Right cardiac atrium (tissue), 5 donors: ENCODE measurements at regions not wholly inside any gene's neighbourhood (a gene's known extent, or its start where the extent isn't known, plus 50 kb on each side); places are given as distances from the start of the nearest gene placed in this dataset.

ENCODE experiments used
- ATAC-seq, 2 donors: fragments of 200-7000 bp; cut with Tn5 transposase; one replicate each; pipeline versions ENCODE4 v1.8.0 to v1.9.1; 2020; ENCODE audit warnings: moderate library complexity in 2 of 2, mild to moderate bottlenecking in 1 of 2
- DNase-seq, 3 donors: peaks; one replicate each; pipeline ENCODE4 v3.0.0-alpha.2; 2020
- H3K27ac ChIP-seq: one replicate; pipeline ENCODE4 v1.5.1; 2013; ENCODE audit warnings: mild to moderate bottlenecking, low read length, control low read depth, moderate library complexity
- H3K27me3 ChIP-seq: one replicate; pipeline ENCODE4 v1.6.1; 2013; ENCODE audit not compliant: control insufficient read depth, insufficient read depth
- H3K4me1 ChIP-seq: one replicate; pipeline ENCODE4 v1.6.1; 2013; ENCODE audit warnings: low read length; ENCODE audit not compliant: control insufficient read depth, insufficient read depth
- H3K4me3 ChIP-seq: one replicate; pipeline ENCODE4 v1.5.1; 2013; ENCODE audit warnings: low read length, control low read depth
- H3K9me3 ChIP-seq: one replicate; pipeline ENCODE4 v1.6.1; 2013; ENCODE audit warnings: low read length; ENCODE audit not compliant: control insufficient read depth
- WGBS: extraction: QIAGEN DNeasy Blood & Tissue Kit; methylation state at CpG from one replicate; pipeline ENCODE4 v1.1.7; 2013; 5-methylcytosine and 5-hydroxymethylcytosine counted together
- intact Hi-C, 4 donors: fragments of 100-400 bp; cut with DNase I; formaldehyde crosslinking; loops; one replicate each; pipeline versions ENCODE4 v1.11.0 to v1.14.0; 2022 to 2023
- donor health status: healthy with polysubstance abuse.
- donor health status: DM: no; HTN: yes; CAD: no.
- donor health status: DM: no; HTN: no; CAD: no.
- donor health status: DM: no; HTN: yes; CAD: no; lungs with severe emphysema.
- donor health status: DM: yes; HTN: yes; CAD: no.

GRCh38 chrX:6386837-6387236 lies 148.1 kb downstream of the VCX3A start:
- Histone ChIP-seq H3K27me3 (no peaks in the 10 kb centered on the region), H3K4me1 (no peaks in the 10 kb centered on the region), H3K9me3 (no peaks in the 10 kb centered on the region), H3K4me3 (no peak overlapping the region), H3K27ac (no peak overlapping the region)
- intact Hi-C loops, result no loop called here
- DNase-seq, result no peak
- ATAC-seq, result no peak
- 70% methylated on average over 2 of the region's 2 CpGs for WGBS

GRCh38 chrX:6384921-6385320 lies 150.0 kb downstream of the VCX3A start:
- DNase-seq (no peak), ATAC-seq (no peak)
- 65% methylated on average over 4 of the region's 4 CpGs for WGBS
- intact Hi-C loops, result no loop called here
- Histone ChIP-seq H3K27ac (no peak overlapping the region), H3K27me3 (no peaks in the 10 kb centered on the region), H3K4me1 (no peaks in the 10 kb centered on the region), H3K4me3 (no peak overlapping the region), H3K9me3 (no peaks in the 10 kb centered on the region)

GRCh38 chrX:6384371-6384770 lies 150.5 kb downstream of the VCX3A start:
- Histone ChIP-seq H3K4me1 (no peaks in the 10 kb centered on the region), H3K27me3 (no peaks in the 10 kb centered on the region), H3K9me3 (no peaks in the 10 kb centered on the region), H3K4me3 (no peak overlapping the region), H3K27ac (no peak overlapping the region)
- ATAC-seq (no peak), DNase-seq (no peak)
- intact Hi-C loops, result no loop called here
- WGBS, result 57% methylated on average over 6 of the region's 6 CpGs

GRCh38 chrX:6383917-6384316 lies 151.0 kb downstream of the VCX3A start:
- Histone ChIP-seq H3K27ac (no peak overlapping the region), H3K9me3 (no peaks in the 10 kb centered on the region), H3K4me3 (no peak overlapping the region), H3K27me3 (no peaks in the 10 kb centered on the region), H3K4me1 (no peaks in the 10 kb centered on the region)
- intact Hi-C loops, result no loop called here
- DNase-seq (no peak), ATAC-seq (no peak)
- WGBS, result 20% methylated on average over 5 of the region's 5 CpGs

GRCh38 chrX:6383488-6383887 lies 151.4 kb downstream of the VCX3A start:
- 73% methylated on average over 3 of the region's 3 CpGs for WGBS
- no peaks in the 10 kb centered on the region for H3K4me1 ChIP-seq
- H3K27me3 ChIP-seq, result no peaks in the 10 kb centered on the region
- intact Hi-C loops, result no loop called here
- H3K9me3 ChIP-seq, result no peaks in the 10 kb centered on the region
- H3K4me3 ChIP-seq, result no peak overlapping the region
- DNase-seq (no peak), ATAC-seq (no peak)
- no peak overlapping the region for H3K27ac ChIP-seq

GRCh38 chrX:6382284-6382683 lies 152.6 kb downstream of the VCX3A start:
- no peak overlapping the region for H3K27ac ChIP-seq
- intact Hi-C loops, result no loop called here
- no peaks in the 10 kb centered on the region for H3K27me3 ChIP-seq
- WGBS, result 51% methylated on average over 9 of the region's 9 CpGs
- H3K4me3 ChIP-seq, result no peak overlapping the region
- DNase-seq, result no peak
- H3K4me1 ChIP-seq, result no peaks in the 10 kb centered on the region
- no peak for ATAC-seq
- no peaks in the 10 kb centered on the region for H3K9me3 ChIP-seq

- H3K27ac ChIP-seq, result no peak overlapping the region
- H3K4me1 ChIP-seq, result no peaks in the 10 kb centered on the region
- WGBS, result 87% methylated on average over 3 of the region's 3 CpGs
- no peak overlapping the region for H3K4me3 ChIP-seq
- ATAC-seq, result no peak
- intact Hi-C loops, result no loop called here
- H3K9me3 ChIP-seq, result no peaks in the 10 kb centered on the region
- H3K27me3 ChIP-seq, result no peaks in the 10 kb centered on the region
- DNase-seq, result no peak
Observed at GRCh38 chrX:6377103-6377764, 148.6 kb upstream of the NLGN4X start.

- no peak for ATAC-seq
- H3K4me1 ChIP-seq, result no peaks in the 10 kb centered on the region
- H3K27ac ChIP-seq, result no peak overlapping the region
- intact Hi-C loops, result no loop called here
- no peak for DNase-seq
- 76% methylated on average over 10 of the region's 10 CpGs for WGBS
- no peaks in the 10 kb centered on the region for H3K9me3 ChIP-seq
- no peak overlapping the region for H3K4me3 ChIP-seq
- no peaks in the 10 kb centered on the region for H3K27me3 ChIP-seq
Observed at GRCh38 chrX:6374556-6374955, 145.9 kb upstream of the NLGN4X start.

- no peak overlapping the region for H3K27ac ChIP-seq
- 81% methylated on average over 1 of the region's 1 CpG for WGBS
- intact Hi-C loops, result no loop called here
- no peak for DNase-seq
- no peaks in the 10 kb centered on the region for H3K9me3 ChIP-seq
- H3K4me1 ChIP-seq, result no peaks in the 10 kb centered on the region
- H3K27me3 ChIP-seq, result no peaks in the 10 kb centered on the region
- H3K4me3 ChIP-seq, result no peak overlapping the region
- ATAC-seq, result no peak
Observed at GRCh38 chrX:6372981-6373380, 144.3 kb upstream of the NLGN4X start.

GRCh38 chrX:6371353-6371752 lies 142.7 kb upstream of the NLGN4X start:
- H3K27me3 ChIP-seq, result no peaks in the 10 kb centered on the region
- WGBS, result 84% methylated on average over 3 of the region's 3 CpGs
- H3K4me3 ChIP-seq, result no peak overlapping the region
- intact Hi-C loops, result no loop called here
- DNase-seq (no peak), ATAC-seq (no peak)
- H3K4me1 ChIP-seq, result no peaks in the 10 kb centered on the region
- H3K27ac ChIP-seq, result no peak overlapping the region
- H3K9me3 ChIP-seq, result no peaks in the 10 kb centered on the region

GRCh38 chrX:6363188-6363587 lies 134.5 kb upstream of the NLGN4X start:
- Histone ChIP-seq H3K27ac (no peak overlapping the region), H3K27me3 (no peaks in the 10 kb centered on the region), H3K4me3 (no peak overlapping the region), H3K4me1 (no peaks in the 10 kb centered on the region), H3K9me3 (no peaks in the 10 kb centered on the region)
- 37% methylated on average over 4 of the region's 4 CpGs for WGBS
- ATAC-seq (no peak), DNase-seq (no peak)
- intact Hi-C loops, result no loop called here

- 72% methylated on average over 4 of the region's 4 CpGs for WGBS
- Histone ChIP-seq H3K27me3 (no peaks in the 10 kb centered on the region), H3K4me3 (no peak overlapping the region), H3K9me3 (no peaks in the 10 kb centered on the region), H3K4me1 (no peaks in the 10 kb centered on the region), H3K27ac (no peak overlapping the region)
- no peak for ATAC-seq
- intact Hi-C loops, result no loop called here
- DNase-seq, result no peak
Observed at GRCh38 chrX:6325437-6325836, 96.8 kb upstream of the NLGN4X start.
